ENCODE measurements at regions not wholly inside any gene's neighbourhood (a gene's known extent, or its start where the extent isn't known, plus 50 kb on each side); places are given as distances from the start of the nearest gene placed in this dataset.

DNA sequence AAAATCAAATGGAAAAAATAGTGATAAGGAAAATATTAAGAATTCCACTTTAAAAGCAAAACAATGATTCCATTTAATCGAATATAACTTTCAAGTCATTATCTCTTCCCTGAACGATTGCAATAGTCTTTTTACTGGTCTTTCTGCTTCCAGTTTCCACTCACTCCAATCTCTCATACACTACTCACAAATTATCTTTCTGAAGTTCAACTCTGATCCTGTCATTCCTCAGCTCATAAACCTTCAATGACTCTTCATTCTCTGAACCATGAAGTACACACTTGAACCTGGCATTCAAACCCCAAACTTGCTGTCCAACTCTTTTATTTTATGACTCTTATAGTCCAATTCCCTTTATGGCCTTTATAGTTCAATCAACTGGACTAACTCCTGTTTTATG, 304.1 kb upstream of the TCF21 start:
- ChIA-PET CTCF (no interaction called here), POLR2A (no interaction called here)
- no peaks in the 10 kb centered on the region; the same call in none of the 2 replicates for H3K36me3 Mint-ChIP-seq
- no peak overlapping the region for H3K4me3 Mint-ChIP-seq
- TF ChIP-seq ZBTB21 (CRISPR knock-in tag; IDR thresholded peaks at IDR 0.05; ENCODE audit: borderline replicate concordance) (no peak), ZNF423 (CRISPR knock-in tag; IDR thresholded peaks at IDR 0.05) (no peak), NFATC4 (CRISPR knock-in tag; IDR thresholded peaks at IDR 0.05) (no peak), E2F1 (CRISPR knock-in tag; IDR thresholded peaks at IDR 0.05) (no peak), NFE2L1 (CRISPR knock-in tag; IDR thresholded peaks at IDR 0.05) (no peak), ZNF263 (CRISPR knock-in tag; IDR thresholded peaks at IDR 0.05; ENCODE audit: low read depth) (no peak), ATF1 (CRISPR knock-in tag; IDR thresholded peaks at IDR 0.05) (no peak), ZNF671 (CRISPR knock-in tag; IDR thresholded peaks at IDR 0.05) (no peak), HMGA2 (CRISPR knock-in tag; IDR thresholded peaks at IDR 0.05) (no peak)
- TF ChIP-seq, protein P1, sequence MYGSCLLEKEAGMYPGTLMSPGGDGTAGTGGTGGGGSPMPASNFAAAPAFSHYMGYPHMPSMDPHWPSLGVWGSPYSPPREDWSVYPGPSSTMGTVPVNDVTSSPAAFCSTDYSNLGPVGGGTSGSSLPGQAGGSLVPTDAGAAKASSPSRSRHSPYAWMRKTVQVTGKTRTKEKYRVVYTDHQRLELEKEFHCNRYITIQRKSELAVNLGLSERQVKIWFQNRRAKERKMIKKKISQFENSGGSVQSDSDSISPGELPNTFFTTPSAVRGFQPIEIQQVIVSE (CRISPR knock-in tag; IDR thresholded peaks at IDR 0.05; ENCODE audit: borderline replicate concordance), result no peak
- TF ChIP-seq, protein P2, sequence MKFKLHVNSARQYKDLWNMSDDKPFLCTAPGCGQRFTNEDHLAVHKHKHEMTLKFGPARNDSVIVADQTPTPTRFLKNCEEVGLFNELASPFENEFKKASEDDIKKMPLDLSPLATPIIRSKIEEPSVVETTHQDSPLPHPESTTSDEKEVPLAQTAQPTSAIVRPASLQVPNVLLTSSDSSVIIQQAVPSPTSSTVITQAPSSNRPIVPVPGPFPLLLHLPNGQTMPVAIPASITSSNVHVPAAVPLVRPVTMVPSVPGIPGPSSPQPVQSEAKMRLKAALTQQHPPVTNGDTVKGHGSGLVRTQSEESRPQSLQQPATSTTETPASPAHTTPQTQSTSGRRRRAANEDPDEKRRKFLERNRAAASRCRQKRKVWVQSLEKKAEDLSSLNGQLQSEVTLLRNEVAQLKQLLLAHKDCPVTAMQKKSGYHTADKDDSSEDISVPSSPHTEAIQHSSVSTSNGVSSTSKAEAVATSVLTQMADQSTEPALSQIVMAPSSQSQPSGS (CRISPR knock-in tag; IDR thresholded peaks at IDR 0.05; ENCODE audit: borderline replicate concordance, low read depth), result no peak
- TF ChIP-seq, protein P3, sequence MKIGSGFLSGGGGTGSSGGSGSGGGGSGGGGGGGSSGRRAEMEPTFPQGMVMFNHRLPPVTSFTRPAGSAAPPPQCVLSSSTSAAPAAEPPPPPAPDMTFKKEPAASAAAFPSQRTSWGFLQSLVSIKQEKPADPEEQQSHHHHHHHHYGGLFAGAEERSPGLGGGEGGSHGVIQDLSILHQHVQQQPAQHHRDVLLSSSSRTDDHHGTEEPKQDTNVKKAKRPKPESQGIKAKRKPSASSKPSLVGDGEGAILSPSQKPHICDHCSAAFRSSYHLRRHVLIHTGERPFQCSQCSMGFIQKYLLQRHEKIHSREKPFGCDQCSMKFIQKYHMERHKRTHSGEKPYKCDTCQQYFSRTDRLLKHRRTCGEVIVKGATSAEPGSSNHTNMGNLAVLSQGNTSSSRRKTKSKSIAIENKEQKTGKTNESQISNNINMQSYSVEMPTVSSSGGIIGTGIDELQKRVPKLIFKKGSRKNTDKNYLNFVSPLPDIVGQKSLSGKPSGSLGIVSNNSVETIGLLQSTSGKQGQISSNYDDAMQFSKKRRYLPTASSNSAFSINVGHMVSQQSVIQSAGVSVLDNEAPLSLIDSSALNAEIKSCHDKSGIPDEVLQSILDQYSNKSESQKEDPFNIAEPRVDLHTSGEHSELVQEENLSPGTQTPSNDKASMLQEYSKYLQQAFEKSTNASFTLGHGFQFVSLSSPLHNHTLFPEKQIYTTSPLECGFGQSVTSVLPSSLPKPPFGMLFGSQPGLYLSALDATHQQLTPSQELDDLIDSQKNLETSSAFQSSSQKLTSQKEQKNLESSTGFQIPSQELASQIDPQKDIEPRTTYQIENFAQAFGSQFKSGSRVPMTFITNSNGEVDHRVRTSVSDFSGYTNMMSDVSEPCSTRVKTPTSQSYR (CRISPR knock-in tag; IDR thresholded peaks at IDR 0.05), result no peak
- TF ChIP-seq, protein P4, sequence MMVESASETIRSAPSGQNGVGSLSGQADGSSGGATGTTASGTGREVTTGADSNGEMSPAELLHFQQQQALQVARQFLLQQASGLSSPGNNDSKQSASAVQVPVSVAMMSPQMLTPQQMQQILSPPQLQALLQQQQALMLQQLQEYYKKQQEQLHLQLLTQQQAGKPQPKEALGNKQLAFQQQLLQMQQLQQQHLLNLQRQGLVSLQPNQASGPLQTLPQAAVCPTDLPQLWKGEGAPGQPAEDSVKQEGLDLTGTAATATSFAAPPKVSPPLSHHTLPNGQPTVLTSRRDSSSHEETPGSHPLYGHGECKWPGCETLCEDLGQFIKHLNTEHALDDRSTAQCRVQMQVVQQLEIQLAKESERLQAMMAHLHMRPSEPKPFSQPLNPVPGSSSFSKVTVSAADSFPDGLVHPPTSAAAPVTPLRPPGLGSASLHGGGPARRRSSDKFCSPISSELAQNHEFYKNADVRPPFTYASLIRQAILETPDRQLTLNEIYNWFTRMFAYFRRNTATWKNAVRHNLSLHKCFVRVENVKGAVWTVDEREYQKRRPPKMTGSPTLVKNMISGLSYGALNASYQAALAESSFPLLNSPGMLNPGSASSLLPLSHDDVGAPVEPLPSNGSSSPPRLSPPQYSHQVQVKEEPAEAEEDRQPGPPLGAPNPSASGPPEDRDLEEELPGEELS (CRISPR knock-in tag; IDR thresholded peaks at IDR 0.05), result no peak
- TF ChIP-seq, protein P5, sequence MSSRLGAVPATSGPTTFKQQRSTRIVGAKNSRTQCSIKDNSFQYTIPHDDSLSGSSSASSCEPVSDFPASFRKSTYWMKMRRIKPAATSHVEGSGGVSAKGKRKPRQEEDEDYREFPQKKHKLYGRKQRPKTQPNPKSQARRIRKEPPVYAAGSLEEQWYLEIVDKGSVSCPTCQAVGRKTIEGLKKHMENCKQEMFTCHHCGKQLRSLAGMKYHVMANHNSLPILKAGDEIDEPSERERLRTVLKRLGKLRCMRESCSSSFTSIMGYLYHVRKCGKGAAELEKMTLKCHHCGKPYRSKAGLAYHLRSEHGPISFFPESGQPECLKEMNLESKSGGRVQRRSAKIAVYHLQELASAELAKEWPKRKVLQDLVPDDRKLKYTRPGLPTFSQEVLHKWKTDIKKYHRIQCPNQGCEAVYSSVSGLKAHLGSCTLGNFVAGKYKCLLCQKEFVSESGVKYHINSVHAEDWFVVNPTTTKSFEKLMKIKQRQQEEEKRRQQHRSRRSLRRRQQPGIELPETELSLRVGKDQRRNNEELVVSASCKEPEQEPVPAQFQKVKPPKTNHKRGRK (CRISPR knock-in tag; IDR thresholded peaks at IDR 0.05; ENCODE audit: borderline replicate concordance), result no peak
- TF ChIP-seq, protein P6, sequence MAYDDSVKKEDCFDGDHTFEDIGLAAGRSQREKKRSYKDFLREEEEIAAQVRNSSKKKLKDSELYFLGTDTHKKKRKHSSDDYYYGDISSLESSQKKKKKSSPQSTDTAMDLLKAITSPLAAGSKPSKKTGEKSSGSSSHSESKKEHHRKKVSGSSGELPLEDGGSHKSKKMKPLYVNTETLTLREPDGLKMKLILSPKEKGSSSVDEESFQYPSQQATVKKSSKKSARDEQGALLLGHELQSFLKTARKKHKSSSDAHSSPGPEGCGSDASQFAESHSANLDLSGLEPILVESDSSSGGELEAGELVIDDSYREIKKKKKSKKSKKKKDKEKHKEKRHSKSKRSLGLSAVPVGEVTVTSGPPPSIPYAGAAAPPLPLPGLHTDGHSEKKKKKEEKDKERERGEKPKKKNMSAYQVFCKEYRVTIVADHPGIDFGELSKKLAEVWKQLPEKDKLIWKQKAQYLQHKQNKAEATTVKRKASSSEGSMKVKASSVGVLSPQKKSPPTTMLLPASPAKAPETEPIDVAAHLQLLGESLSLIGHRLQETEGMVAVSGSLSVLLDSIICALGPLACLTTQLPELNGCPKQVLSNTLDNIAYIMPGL (CRISPR knock-in tag; IDR thresholded peaks at IDR 0.05), result no peak
- TF ChIP-seq, protein P7, sequence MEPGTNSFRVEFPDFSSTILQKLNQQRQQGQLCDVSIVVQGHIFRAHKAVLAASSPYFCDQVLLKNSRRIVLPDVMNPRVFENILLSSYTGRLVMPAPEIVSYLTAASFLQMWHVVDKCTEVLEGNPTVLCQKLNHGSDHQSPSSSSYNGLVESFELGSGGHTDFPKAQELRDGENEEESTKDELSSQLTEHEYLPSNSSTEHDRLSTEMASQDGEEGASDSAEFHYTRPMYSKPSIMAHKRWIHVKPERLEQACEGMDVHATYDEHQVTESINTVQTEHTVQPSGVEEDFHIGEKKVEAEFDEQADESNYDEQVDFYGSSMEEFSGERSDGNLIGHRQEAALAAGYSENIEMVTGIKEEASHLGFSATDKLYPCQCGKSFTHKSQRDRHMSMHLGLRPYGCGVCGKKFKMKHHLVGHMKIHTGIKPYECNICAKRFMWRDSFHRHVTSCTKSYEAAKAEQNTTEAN (CRISPR knock-in tag; IDR thresholded peaks at IDR 0.05), result no peak
- no peaks in the 10 kb centered on the region for H3K27me3 Mint-ChIP-seq (ENCODE audit: low read depth)
- no peak for DNase-seq (ENCODE audit: low spot score)
- no peak for ATAC-seq
- H3K27ac Mint-ChIP-seq, result no peak overlapping the region
- peaks cover 23% of the 10 kb centered on the region for H3K9me3 Mint-ChIP-seq
- no peaks in the 10 kb centered on the region for H3K4me1 Mint-ChIP-seq
